H1 (cell line): ENCODE measurements at regions not wholly inside any gene's neighbourhood (a gene's known extent, or its start where the extent isn't known, plus 50 kb on each side); places are given as distances from the start of the nearest gene placed in this dataset.

Experiments used
- ASH2L ChIP-seq: fragments of 200-600, 300-600 bp; sonication (generic); IDR thresholded peaks from one replicate; pipeline ENCODE4 v1.7.1; 2017; ENCODE audit warnings: low read length
- EP300 ChIP-seq, 2 experiments: IDR thresholded peaks; 1 replicate in 1 of 2; 2 replicates in 1 of 2; pipeline ENCODE4 v1.6.1; 2011 to 2012; ENCODE audit warnings: low read depth in 2 of 2, low read length in 2 of 2, mild to moderate bottlenecking in 2 of 2, borderline replicate concordance in 1 of 2, inconsistent platforms in 1 of 2, moderate library complexity in 1 of 2
- NANOG ChIP-seq: IDR thresholded peaks from 2 replicates; pipeline ENCODE4 v1.6.1; 2011; ENCODE audit warnings: low read length, low read depth, mild to moderate bottlenecking, inconsistent platforms; ENCODE audit not compliant: insufficient read depth, poor library complexity, severe bottlenecking
- NRF1 ChIP-seq: IDR thresholded peaks from 2 replicates; pipeline ENCODE4 v1.6.1; 2011; ENCODE audit warnings: mild to moderate bottlenecking, low read depth, low read length, improper control_type of control experiment
- PHF8 ChIP-seq: fragments of 200-600 bp; sonication (generic); conservative IDR thresholded peaks from 2 replicates; pipeline ENCODE4 v1.7.1; 2012; ENCODE audit warnings: low read depth, mild to moderate bottlenecking, inconsistent platforms, low read length, moderate library complexity
- RBBP5 ChIP-seq: IDR thresholded peaks from 2 replicates; pipeline ENCODE4 v1.7.1; 2012; ENCODE audit warnings: low read depth, mild to moderate bottlenecking, inconsistent platforms, low read length, moderate library complexity, borderline replicate concordance
- SAP30 ChIP-seq: fragments of 300-600 bp; sonication (generic); IDR thresholded peaks from 2 replicates; pipeline ENCODE4 v1.7.1; 2012; ENCODE audit warnings: low read length, moderate library complexity, mild to moderate bottlenecking, inconsistent platforms; ENCODE audit not compliant: insufficient read depth, insufficient replicate concordance
- YY1 ChIP-seq: IDR thresholded peaks from 2 replicates; pipeline ENCODE4 v1.6.1; 2011; ENCODE audit warnings: low read depth, mild to moderate bottlenecking, low read length
- TF ChIP-seq, protein P1 (sequence below): fragments of 300-600 bp; sonication (generic); IDR thresholded peaks from 2 replicates; pipeline ENCODE4 v1.7.1; 2012; ENCODE audit warnings: low read length, moderate library complexity, mild to moderate bottlenecking, inconsistent platforms; ENCODE audit not compliant: insufficient replicate concordance

DNA sequence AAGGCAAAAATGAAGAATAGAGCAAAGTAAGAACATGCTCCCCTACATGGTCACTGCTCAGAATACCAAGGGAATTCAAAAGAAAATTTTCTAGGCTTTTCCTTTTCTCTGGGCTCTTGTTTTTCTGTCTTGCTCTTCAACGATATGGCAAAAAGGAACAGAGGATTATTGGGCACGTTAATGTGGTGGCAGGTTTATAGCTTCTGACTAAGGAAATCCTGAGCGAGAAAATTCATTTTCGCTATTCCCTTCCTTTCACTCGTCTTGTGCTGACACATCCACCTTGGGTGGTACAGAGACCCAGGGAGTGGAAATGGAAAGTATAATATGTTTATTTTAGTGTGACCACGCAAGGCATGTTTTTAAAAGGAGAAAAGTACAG, 132.8 kb downstream of the TRIM27 start (continued):
- TF ChIP-seq, protein P1, sequence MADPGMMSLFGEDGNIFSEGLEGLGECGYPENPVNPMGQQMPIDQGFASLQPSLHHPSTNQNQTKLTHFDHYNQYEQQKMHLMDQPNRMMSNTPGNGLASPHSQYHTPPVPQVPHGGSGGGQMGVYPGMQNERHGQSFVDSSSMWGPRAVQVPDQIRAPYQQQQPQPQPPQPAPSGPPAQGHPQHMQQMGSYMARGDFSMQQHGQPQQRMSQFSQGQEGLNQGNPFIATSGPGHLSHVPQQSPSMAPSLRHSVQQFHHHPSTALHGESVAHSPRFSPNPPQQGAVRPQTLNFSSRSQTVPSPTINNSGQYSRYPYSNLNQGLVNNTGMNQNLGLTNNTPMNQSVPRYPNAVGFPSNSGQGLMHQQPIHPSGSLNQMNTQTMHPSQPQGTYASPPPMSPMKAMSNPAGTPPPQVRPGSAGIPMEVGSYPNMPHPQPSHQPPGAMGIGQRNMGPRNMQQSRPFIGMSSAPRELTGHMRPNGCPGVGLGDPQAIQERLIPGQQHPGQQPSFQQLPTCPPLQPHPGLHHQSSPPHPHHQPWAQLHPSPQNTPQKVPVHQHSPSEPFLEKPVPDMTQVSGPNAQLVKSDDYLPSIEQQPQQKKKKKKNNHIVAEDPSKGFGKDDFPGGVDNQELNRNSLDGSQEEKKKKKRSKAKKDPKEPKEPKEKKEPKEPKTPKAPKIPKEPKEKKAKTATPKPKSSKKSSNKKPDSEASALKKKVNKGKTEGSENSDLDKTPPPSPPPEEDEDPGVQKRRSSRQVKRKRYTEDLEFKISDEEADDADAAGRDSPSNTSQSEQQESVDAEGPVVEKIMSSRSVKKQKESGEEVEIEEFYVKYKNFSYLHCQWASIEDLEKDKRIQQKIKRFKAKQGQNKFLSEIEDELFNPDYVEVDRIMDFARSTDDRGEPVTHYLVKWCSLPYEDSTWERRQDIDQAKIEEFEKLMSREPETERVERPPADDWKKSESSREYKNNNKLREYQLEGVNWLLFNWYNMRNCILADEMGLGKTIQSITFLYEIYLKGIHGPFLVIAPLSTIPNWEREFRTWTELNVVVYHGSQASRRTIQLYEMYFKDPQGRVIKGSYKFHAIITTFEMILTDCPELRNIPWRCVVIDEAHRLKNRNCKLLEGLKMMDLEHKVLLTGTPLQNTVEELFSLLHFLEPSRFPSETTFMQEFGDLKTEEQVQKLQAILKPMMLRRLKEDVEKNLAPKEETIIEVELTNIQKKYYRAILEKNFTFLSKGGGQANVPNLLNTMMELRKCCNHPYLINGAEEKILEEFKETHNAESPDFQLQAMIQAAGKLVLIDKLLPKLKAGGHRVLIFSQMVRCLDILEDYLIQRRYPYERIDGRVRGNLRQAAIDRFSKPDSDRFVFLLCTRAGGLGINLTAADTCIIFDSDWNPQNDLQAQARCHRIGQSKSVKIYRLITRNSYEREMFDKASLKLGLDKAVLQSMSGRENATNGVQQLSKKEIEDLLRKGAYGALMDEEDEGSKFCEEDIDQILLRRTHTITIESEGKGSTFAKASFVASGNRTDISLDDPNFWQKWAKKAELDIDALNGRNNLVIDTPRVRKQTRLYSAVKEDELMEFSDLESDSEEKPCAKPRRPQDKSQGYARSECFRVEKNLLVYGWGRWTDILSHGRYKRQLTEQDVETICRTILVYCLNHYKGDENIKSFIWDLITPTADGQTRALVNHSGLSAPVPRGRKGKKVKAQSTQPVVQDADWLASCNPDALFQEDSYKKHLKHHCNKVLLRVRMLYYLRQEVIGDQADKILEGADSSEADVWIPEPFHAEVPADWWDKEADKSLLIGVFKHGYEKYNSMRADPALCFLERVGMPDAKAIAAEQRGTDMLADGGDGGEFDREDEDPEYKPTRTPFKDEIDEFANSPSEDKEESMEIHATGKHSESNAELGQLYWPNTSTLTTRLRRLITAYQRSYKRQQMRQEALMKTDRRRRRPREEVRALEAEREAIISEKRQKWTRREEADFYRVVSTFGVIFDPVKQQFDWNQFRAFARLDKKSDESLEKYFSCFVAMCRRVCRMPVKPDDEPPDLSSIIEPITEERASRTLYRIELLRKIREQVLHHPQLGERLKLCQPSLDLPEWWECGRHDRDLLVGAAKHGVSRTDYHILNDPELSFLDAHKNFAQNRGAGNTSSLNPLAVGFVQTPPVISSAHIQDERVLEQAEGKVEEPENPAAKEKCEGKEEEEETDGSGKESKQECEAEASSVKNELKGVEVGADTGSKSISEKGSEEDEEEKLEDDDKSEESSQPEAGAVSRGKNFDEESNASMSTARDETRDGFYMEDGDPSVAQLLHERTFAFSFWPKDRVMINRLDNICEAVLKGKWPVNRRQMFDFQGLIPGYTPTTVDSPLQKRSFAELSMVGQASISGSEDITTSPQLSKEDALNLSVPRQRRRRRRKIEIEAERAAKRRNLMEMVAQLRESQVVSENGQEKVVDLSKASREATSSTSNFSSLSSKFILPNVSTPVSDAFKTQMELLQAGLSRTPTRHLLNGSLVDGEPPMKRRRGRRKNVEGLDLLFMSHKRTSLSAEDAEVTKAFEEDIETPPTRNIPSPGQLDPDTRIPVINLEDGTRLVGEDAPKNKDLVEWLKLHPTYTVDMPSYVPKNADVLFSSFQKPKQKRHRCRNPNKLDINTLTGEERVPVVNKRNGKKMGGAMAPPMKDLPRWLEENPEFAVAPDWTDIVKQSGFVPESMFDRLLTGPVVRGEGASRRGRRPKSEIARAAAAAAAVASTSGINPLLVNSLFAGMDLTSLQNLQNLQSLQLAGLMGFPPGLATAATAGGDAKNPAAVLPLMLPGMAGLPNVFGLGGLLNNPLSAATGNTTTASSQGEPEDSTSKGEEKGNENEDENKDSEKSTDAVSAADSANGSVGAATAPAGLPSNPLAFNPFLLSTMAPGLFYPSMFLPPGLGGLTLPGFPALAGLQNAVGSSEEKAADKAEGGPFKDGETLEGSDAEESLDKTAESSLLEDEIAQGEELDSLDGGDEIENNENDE: no peak
- TF ChIP-seq YY1: no peak
- no peak for TF ChIP-seq NANOG
- no peak for TF ChIP-seq EP300 (IDR thresholded peaks at IDR 0.05; ENCODE audit: borderline replicate concordance in 1 of 2, low read depth in 2 of 2, low read length in 2 of 2)
- no peak for TF ChIP-seq PHF8
- TF ChIP-seq NRF1: no peak
- TF ChIP-seq RBBP5: no peak
- TF ChIP-seq SAP30: no peak
- no peak for TF ChIP-seq ASH2L
